ENCODE measurements at regions not wholly inside any gene's neighbourhood (a gene's known extent, or its start where the extent isn't known, plus 50 kb on each side); places are given as distances from the start of the nearest gene placed in this dataset.

DNA sequence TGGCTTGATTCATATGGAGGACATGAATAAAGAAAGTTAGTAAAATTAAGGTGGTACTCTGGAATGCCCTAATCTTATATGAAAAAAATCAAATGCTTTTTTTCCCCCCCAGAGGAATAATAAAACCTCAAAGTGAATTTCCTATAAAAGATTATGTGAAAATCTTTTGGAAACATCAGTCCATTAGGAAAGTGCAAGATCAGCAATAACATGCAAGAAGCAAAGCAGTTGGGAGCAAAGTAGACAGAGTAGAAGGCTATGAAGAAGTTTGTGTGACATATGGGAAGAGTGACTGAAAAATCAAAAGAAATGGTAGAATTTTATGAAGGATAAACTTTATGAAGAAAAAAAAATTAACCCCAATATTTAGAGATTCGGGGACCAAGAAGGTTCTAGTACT lies 998.0 kb upstream of the EPHA7 start:
- TF ChIP-seq POLR2A (IDR thresholded peaks at IDR 0.05; ENCODE audit: low read depth, low read length) (no peak), CTCF (IDR thresholded peaks at IDR 0.05; ENCODE audit: extremely low read depth in 1 of 2, insufficient read depth in 1 of 2, low read depth in 1 of 2, low read length in 2 of 2) (no peak), POLR2AphosphoS5 (IDR thresholded peaks at IDR 0.05; ENCODE audit: insufficient read depth, low read depth, low read length) (no peak), EZH2 (IDR thresholded peaks at IDR 0.05; ENCODE audit: borderline replicate concordance, low read depth, low read length, severe bottlenecking) (no peak), JUN (IDR thresholded peaks at IDR 0.05; ENCODE audit: borderline replicate concordance, insufficient read depth, insufficient read length, low read depth) (no peak), MAX (IDR thresholded peaks at IDR 0.05; ENCODE audit: insufficient read depth, insufficient read length) (no peak), GATA2 (IDR thresholded peaks at IDR 0.05; ENCODE audit: insufficient read depth, insufficient read length, low read depth, low read length) (no peak), MYC (IDR thresholded peaks at IDR 0.05; ENCODE audit: low read depth, low read length) (no peak)
